ENCODE measurements at regions not wholly inside any gene's neighbourhood (a gene's known extent, or its start where the extent isn't known, plus 50 kb on each side); places are given as distances from the start of the nearest gene placed in this dataset.
A peak's percentile ranks its signal among the peaks of the same experiment; 100 is the strongest.

GRCh38 chr17:51407576-51407975 lies 147.2 kb downstream of the UTP18 start:
- Histone ChIP-seq H3K9me3 (ENCODE audit: control insufficient read depth in 2 of 2, low read length in 2 of 2) (no peaks in the 10 kb centered on the region), H3K36me3 (ENCODE audit: control insufficient read depth, insufficient read depth, low read length) (no peaks in the 10 kb centered on the region), H3K27me3 (ENCODE audit: control insufficient read depth, insufficient read depth, low read length) (no peaks in the 10 kb centered on the region), H3K4me3 (ENCODE audit: low read depth, low read length) (no peak overlapping the region), H3K27ac (ENCODE audit: insufficient read depth, low read length, poor library complexity, severe bottlenecking) (no peak overlapping the region), H3K4me1 (ENCODE audit: control insufficient read depth, insufficient read depth, low read length, poor library complexity, severe bottlenecking) (no peaks in the 10 kb centered on the region)
- H3K4me3 Mint-ChIP-seq, result no peak overlapping the region
- H3K36me3 Mint-ChIP-seq, result no peaks in the 10 kb centered on the region
- H3K4me1 Mint-ChIP-seq, result no peaks in the 10 kb centered on the region
- ATAC-seq (ENCODE audit: low read depth in 2 of 2), result no peak
- H3K9me3 Mint-ChIP-seq, result peaks cover 0 to 3% (median 0%) of the 10 kb centered on the region in 7 donors
- no peak for DNase-seq
- peaks cover 4% of the 10 kb centered on the region for H3K27me3 Mint-ChIP-seq
- no peak overlapping the region for H3K27ac Mint-ChIP-seq

DNA sequence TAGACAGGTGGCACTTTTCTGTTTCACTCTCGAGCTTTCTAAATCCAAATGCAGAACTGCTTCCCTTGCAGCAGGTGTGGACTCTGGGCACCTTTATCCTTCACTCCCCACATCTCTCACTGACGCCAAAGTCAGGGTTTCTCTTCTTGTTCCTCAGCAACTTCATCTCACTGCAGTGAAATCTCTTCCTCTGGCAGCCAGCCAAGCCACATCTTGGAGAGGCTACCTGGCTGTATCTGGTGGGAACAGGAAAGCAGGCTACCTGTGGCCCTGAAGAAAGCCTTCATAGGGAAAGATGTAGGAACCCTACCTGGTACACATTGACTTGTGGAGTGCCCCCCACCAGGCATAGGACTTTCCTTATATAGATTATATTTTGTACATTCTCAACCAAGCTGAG lies 159.1 kb downstream of the UTP18 start:
- Histone ChIP-seq H3K36me3 (ENCODE audit: control insufficient read depth, insufficient read depth, low read length) (no peaks in the 10 kb centered on the region), H3K4me1 (ENCODE audit: control insufficient read depth, insufficient read depth, low read length, poor library complexity, severe bottlenecking) (no peaks in the 10 kb centered on the region), H3K4me3 (ENCODE audit: low read depth, low read length) (no peak overlapping the region), H3K27me3 (ENCODE audit: control insufficient read depth, insufficient read depth, low read length) (no peaks in the 10 kb centered on the region), H3K9me3 (ENCODE audit: control insufficient read depth in 2 of 2, low read length in 2 of 2) (no peaks in the 10 kb centered on the region), H3K27ac (ENCODE audit: insufficient read depth, low read length, poor library complexity, severe bottlenecking) (no peak overlapping the region)
- Mint-ChIP-seq H3K36me3 (peaks cover 3% of the 10 kb centered on the region), H3K27ac (peak overlapping the region in 1 of 3 donors; percentile 72), H3K4me3 (peak overlapping the region in 1 of 4 donors; percentile 10), H3K27me3 (peaks cover 5% of the 10 kb centered on the region), H3K4me1 (peaks cover 0 to 12% (median 8%) of the 10 kb centered on the region in 4 donors), H3K9me3 (peaks cover 0 to 1% (median 0%) of the 10 kb centered on the region in 7 donors)
- DNase-seq (no peak), ATAC-seq (ENCODE audit: low read depth in 2 of 2) (no peak)

DNA sequence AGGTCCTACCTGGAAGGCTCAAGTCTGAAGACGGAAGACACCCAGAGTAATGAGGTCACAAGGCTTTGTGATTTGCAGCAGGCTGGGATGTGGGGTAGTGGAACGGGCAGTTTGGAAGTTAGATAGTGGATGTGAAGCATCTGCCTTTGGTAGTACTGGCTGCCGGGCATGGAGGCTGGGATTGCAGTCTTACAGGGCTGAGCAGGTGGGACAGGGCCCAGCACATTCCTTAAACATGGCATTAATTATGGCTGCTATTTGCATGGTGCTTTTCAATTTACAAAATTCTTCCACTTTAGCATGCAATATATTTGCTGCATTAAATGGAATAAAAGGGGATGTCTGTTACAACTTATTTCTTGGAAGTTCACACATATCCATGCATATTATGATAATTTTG lies 161.2 kb downstream of the UTP18 start:
- H3K9me3 Mint-ChIP-seq, result no peaks in the 10 kb centered on the region
- no peaks in the 10 kb centered on the region for H3K36me3 ChIP-seq (ENCODE audit: control insufficient read depth, insufficient read depth, low read length)
- no peak overlapping the region for H3K4me3 ChIP-seq (ENCODE audit: low read depth, low read length)
- H3K4me1 ChIP-seq (ENCODE audit: control insufficient read depth, insufficient read depth, low read length, poor library complexity, severe bottlenecking), result peaks cover under 1% of the 10 kb centered on the region
- H3K9me3 ChIP-seq (ENCODE audit: control insufficient read depth in 2 of 2, low read length in 2 of 2), result no peaks in the 10 kb centered on the region
- no peak overlapping the region for H3K4me3 Mint-ChIP-seq
- ATAC-seq (ENCODE audit: low read depth in 2 of 2) (no peak), DNase-seq (no peak)
- H3K27ac ChIP-seq (ENCODE audit: insufficient read depth, low read length, poor library complexity, severe bottlenecking), result no peak overlapping the region
- H3K27me3 Mint-ChIP-seq, result peaks cover 5% of the 10 kb centered on the region
- H3K27me3 ChIP-seq (ENCODE audit: control insufficient read depth, insufficient read depth, low read length), result no peaks in the 10 kb centered on the region
- no peak overlapping the region for H3K27ac Mint-ChIP-seq
- peaks cover 1 to 12% (median 9%) of the 10 kb centered on the region in 4 donors for H3K4me1 Mint-ChIP-seq
- H3K36me3 Mint-ChIP-seq, result peaks cover 3% of the 10 kb centered on the region

GRCh38 chr17:51422634-51423033 lies 162.3 kb downstream of the UTP18 start:
- Mint-ChIP-seq H3K4me1 (peaks cover 8 to 21% (median 15%) of the 10 kb centered on the region in 4 donors), H3K4me3 (no peak overlapping the region), H3K27me3 (peaks cover 5% of the 10 kb centered on the region), H3K9me3 (no peaks in the 10 kb centered on the region), H3K27ac (no peak overlapping the region), H3K36me3 (peaks cover 3% of the 10 kb centered on the region)
- Histone ChIP-seq H3K27me3 (ENCODE audit: control insufficient read depth, insufficient read depth, low read length) (no peaks in the 10 kb centered on the region), H3K4me1 (ENCODE audit: control insufficient read depth, insufficient read depth, low read length, poor library complexity, severe bottlenecking) (peaks cover 12% of the 10 kb centered on the region), H3K27ac (ENCODE audit: insufficient read depth, low read length, poor library complexity, severe bottlenecking) (no peak overlapping the region), H3K9me3 (ENCODE audit: control insufficient read depth in 2 of 2, low read length in 2 of 2) (no peaks in the 10 kb centered on the region), H3K4me3 (ENCODE audit: low read depth, low read length) (no peak overlapping the region), H3K36me3 (ENCODE audit: control insufficient read depth, insufficient read depth, low read length) (no peaks in the 10 kb centered on the region)
- DNase-seq, result no peak
- ATAC-seq (ENCODE audit: low read depth in 2 of 2), result no peak

GRCh38 chr17:51423421-51424160 lies 163.2 kb downstream of the UTP18 start:
- DNase-seq (no peak), ATAC-seq (ENCODE audit: low read depth in 2 of 2) (no peak)
- no peaks in the 10 kb centered on the region for H3K27me3 Mint-ChIP-seq
- H3K36me3 ChIP-seq (ENCODE audit: control insufficient read depth, insufficient read depth, low read length), result no peaks in the 10 kb centered on the region
- no peak overlapping the region for H3K4me3 ChIP-seq (ENCODE audit: low read depth, low read length)
- peaks cover 21% of the 10 kb centered on the region for H3K4me1 ChIP-seq (ENCODE audit: control insufficient read depth, insufficient read depth, low read length, poor library complexity, severe bottlenecking)
- no peaks in the 10 kb centered on the region for H3K9me3 ChIP-seq (ENCODE audit: control insufficient read depth in 2 of 2, low read length in 2 of 2)
- H3K27ac Mint-ChIP-seq, result peak overlapping the region in 1 of 3 donors; percentile 68
- H3K36me3 Mint-ChIP-seq, result peaks cover 3% of the 10 kb centered on the region
- H3K4me1 Mint-ChIP-seq, result peaks cover 0 to 29% (median 21%) of the 10 kb centered on the region in 4 donors
- no peak overlapping the region for H3K27ac ChIP-seq (ENCODE audit: insufficient read depth, low read length, poor library complexity, severe bottlenecking)
- no peak overlapping the region for H3K4me3 Mint-ChIP-seq
- H3K9me3 Mint-ChIP-seq, result no peaks in the 10 kb centered on the region
- no peaks in the 10 kb centered on the region for H3K27me3 ChIP-seq (ENCODE audit: control insufficient read depth, insufficient read depth, low read length)

DNA sequence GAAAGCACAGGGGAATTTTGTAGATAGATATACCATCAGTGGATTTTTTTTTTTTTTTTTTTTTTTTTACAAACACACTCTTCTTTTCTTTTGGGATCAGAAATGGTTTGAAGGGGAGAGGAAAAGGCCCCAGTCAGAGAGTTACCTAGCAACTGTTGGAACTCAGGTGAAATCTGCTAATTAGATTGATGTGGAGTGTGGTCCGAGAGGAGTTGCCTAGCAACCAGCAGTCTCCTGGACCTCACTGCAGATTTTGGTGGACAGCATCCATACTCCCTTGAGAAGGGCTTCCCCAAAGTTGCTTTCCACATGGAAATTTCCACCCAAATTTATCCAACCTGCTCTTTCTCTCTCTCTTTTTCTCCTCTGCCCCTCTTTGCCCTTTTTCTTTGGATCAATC lies 165.4 kb downstream of the UTP18 start:
- Mint-ChIP-seq H3K4me1 (peaks cover 7 to 45% (median 39%) of the 10 kb centered on the region in 4 donors), H3K27ac (peak overlapping the region in 2 of 3 donors; percentile 27 to 55)

DNA sequence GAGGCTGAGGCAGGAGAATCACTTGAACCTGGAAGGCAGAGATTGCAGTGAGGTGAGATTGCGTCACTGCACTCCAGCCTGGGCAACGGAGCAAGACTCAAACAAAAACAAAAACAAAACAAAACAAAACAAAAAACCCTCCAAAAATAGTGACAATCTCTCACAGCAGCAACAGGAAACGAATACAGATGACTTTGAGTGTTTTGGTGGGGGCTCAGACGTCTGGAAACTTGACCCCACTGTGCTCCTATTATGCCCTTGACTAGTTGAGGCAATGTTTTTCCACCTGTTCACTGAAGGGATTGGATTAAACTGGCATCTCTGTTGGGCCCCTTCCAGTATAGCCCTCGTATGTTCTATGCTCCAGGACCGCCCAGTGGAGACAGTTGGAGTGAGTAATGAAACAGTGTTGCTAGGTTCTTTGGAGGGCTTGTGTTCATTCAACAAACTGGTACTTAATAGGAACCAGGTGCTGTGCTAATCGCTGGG lies 167.0 kb downstream of the UTP18 start:
- Histone ChIP-seq H3K9me3 (ENCODE audit: control insufficient read depth in 2 of 2, low read length in 2 of 2) (no peaks in the 10 kb centered on the region), H3K27me3 (ENCODE audit: control insufficient read depth, insufficient read depth, low read length) (no peaks in the 10 kb centered on the region), H3K4me1 (ENCODE audit: control insufficient read depth, insufficient read depth, low read length, poor library complexity, severe bottlenecking) (peaks cover 45% of the 10 kb centered on the region), H3K4me3 (ENCODE audit: low read depth, low read length) (peak overlapping the region; percentile 65), H3K36me3 (ENCODE audit: control insufficient read depth, insufficient read depth, low read length) (no peaks in the 10 kb centered on the region), H3K27ac (ENCODE audit: insufficient read depth, low read length, poor library complexity, severe bottlenecking) (peak overlapping the region; percentile 80)
- peak in 2 of 3 donors; percentile 13 to 24 for DNase-seq
- Mint-ChIP-seq H3K4me3 (peak overlapping the region; percentile 30 to 83 (median 59)), H3K27ac (peak overlapping the region; percentile 94 to 97 (median 95)), H3K4me1 (peaks cover 10 to 54% (median 46%) of the 10 kb centered on the region in 4 donors), H3K36me3 (peaks cover 3% of the 10 kb centered on the region), H3K9me3 (no peaks in the 10 kb centered on the region), H3K27me3 (no peaks in the 10 kb centered on the region)
- peak in 1 of 2 donors; percentile 17 for ATAC-seq (ENCODE audit: low read depth in 2 of 2)

More for the DNA sequence above, 165.4 kb downstream of the UTP18 start:
- no peaks in the 10 kb centered on the region for H3K9me3 Mint-ChIP-seq
- no peaks in the 10 kb centered on the region for H3K27me3 ChIP-seq (ENCODE audit: control insufficient read depth, insufficient read depth, low read length)
- H3K27ac ChIP-seq (ENCODE audit: insufficient read depth, low read length, poor library complexity, severe bottlenecking), result no peak overlapping the region
- H3K9me3 ChIP-seq (ENCODE audit: control insufficient read depth in 2 of 2, low read length in 2 of 2), result no peaks in the 10 kb centered on the region
- H3K36me3 Mint-ChIP-seq, result peaks cover 3% of the 10 kb centered on the region
- ATAC-seq (ENCODE audit: low read depth in 2 of 2) (no peak), DNase-seq (no peak)
- H3K4me3 ChIP-seq (ENCODE audit: low read depth, low read length), result no peak overlapping the region
- H3K27me3 Mint-ChIP-seq, result no peaks in the 10 kb centered on the region
- H3K36me3 ChIP-seq (ENCODE audit: control insufficient read depth, insufficient read depth, low read length), result no peaks in the 10 kb centered on the region
- H3K4me3 Mint-ChIP-seq, result no peak overlapping the region
- H3K4me1 ChIP-seq (ENCODE audit: control insufficient read depth, insufficient read depth, low read length, poor library complexity, severe bottlenecking), result peaks cover 43% of the 10 kb centered on the region

DNA sequence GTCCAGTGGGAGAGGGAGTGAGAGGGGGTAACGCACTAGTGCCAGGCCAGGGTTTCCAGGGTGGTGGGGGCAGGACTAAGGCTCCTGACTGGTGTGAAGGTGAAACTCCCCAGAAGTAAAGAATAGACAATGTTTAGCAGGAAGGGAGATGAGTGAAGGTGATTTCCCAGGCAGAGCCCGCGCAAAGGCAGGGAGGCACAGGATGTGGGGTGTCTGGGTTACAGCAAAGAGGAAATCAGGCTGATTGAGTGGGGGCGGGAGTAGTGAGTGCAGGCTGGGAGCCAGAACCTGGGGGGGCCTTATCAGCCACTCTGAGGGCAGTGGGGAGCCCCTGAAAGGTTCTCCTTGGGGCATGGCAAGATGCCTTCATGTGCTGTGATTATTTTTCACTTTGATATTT lies 167.5 kb downstream of the UTP18 start:
- H3K27ac Mint-ChIP-seq, result peak overlapping the region; percentile 94 to 97 (median 95)
- H3K9me3 Mint-ChIP-seq, result no peaks in the 10 kb centered on the region
- Histone ChIP-seq H3K27ac (ENCODE audit: insufficient read depth, low read length, poor library complexity, severe bottlenecking) (peak overlapping the region; percentile 80), H3K36me3 (ENCODE audit: control insufficient read depth, insufficient read depth, low read length) (no peaks in the 10 kb centered on the region), H3K4me1 (ENCODE audit: control insufficient read depth, insufficient read depth, low read length, poor library complexity, severe bottlenecking) (peaks cover 45% of the 10 kb centered on the region), H3K9me3 (ENCODE audit: control insufficient read depth in 2 of 2, low read length in 2 of 2) (no peaks in the 10 kb centered on the region), H3K4me3 (ENCODE audit: low read depth, low read length) (peak overlapping the region; percentile 65), H3K27me3 (ENCODE audit: control insufficient read depth, insufficient read depth, low read length) (no peaks in the 10 kb centered on the region)
- ATAC-seq (ENCODE audit: low read depth in 2 of 2) (peak; percentile 77 to 86), DNase-seq (peak; percentile 47 to 78 (median 56))
- H3K36me3 Mint-ChIP-seq, result peaks cover 3% of the 10 kb centered on the region
- peak overlapping the region; percentile 30 to 83 (median 59) for H3K4me3 Mint-ChIP-seq
- H3K4me1 Mint-ChIP-seq, result peaks cover 10 to 52% (median 46%) of the 10 kb centered on the region in 4 donors
- no peaks in the 10 kb centered on the region for H3K27me3 Mint-ChIP-seq
